Panc1 (cell line): ENCODE measurements at regions not wholly inside any gene's neighbourhood (a gene's known extent, or its start where the extent isn't known, plus 50 kb on each side); places are given as distances from the start of the nearest gene placed in this dataset.

Source experiments
- ATAC-seq: fragments of 200-7000 bp; cut with Tn5 transposase; 2 replicates; pipeline ENCODE4 v1.9.1; 2020; ENCODE audit warnings: mild to moderate bottlenecking, moderate library complexity
- BruUV-seq: library from RNA; stranded (reverse); fragments of 400-500 nt; replicated peaks from 2 replicates; lab custom pipeline; 2021; lab: Mats Ljungman, UMichigan
- CTCF ChIA-PET: fragments of 300-600 bp; sonication (Branson Sonifier 250); formaldehyde crosslinking; loops from one replicate; lab custom pipeline; 2022; ENCODE audit warnings: antibody characterized with exemption; lab: Charles Lee
- POLR2A ChIA-PET: fragments of 300-600 bp; sonication (Branson Sonifier 250); formaldehyde crosslinking; loops from one replicate; lab custom pipeline; 2022; ENCODE audit warnings: antibody characterized with exemption; lab: Charles Lee
- DNase-seq: peaks from one replicate; pipeline ENCODE4 v3.0.0-alpha.2; 2010; ENCODE audit warnings: low read depth, low spot score
- H3K27ac ChIP-seq: 2 replicates; pipeline ENCODE4 v1.5.1; 2011; ENCODE audit warnings: mild to moderate bottlenecking, low read length, inconsistent platforms
- H3K27me3 ChIP-seq: fragments of 200-500 bp; sonication (Bioruptor generic); 2 replicates; pipeline ENCODE4 v1.6.0; 2014; ENCODE audit warnings: low read length, inconsistent platforms; ENCODE audit not compliant: control insufficient read depth, insufficient read depth
- H3K36me3 ChIP-seq: fragments of 200-500 bp; sonication (Bioruptor generic); 2 replicates; pipeline ENCODE4 v1.5.1; 2014; ENCODE audit warnings: inconsistent platforms, mild to moderate bottlenecking, low read length, moderate library complexity; ENCODE audit not compliant: control insufficient read depth, insufficient read depth
- H3K4me1 ChIP-seq: 2 replicates; pipeline ENCODE4 v1.5.1; 2011; ENCODE audit warnings: inconsistent platforms, mild to moderate bottlenecking, low read length, moderate library complexity; ENCODE audit not compliant: control insufficient read depth, insufficient read depth
- H3K4me3 ChIP-seq, 2 experiments: 2 replicates each; pipeline ENCODE4 v1.5.1; 2011 to 2012; ENCODE audit warnings: low read depth in 2 of 2, low read length in 2 of 2, mild to moderate bottlenecking in 2 of 2, inconsistent platforms in 1 of 2, moderate library complexity in 1 of 2
- H3K9me3 ChIP-seq: fragments of 200-500 bp; sonication (Bioruptor generic); 2 replicates; pipeline ENCODE4 v1.5.1; 2014; ENCODE audit warnings: low read depth, mild to moderate bottlenecking, inconsistent platforms, low read length, moderate library complexity; ENCODE audit not compliant: control insufficient read depth, insufficient read depth
- POLR2AphosphoS5 ChIP-seq: IDR thresholded peaks from 2 replicates; pipeline ENCODE4 v1.6.1; 2012; ENCODE audit warnings: mild to moderate bottlenecking, low read depth, low read length, moderate library complexity
- SIN3A ChIP-seq: IDR thresholded peaks from 2 replicates; pipeline ENCODE4 v1.6.1; 2012; ENCODE audit warnings: low read depth, mild to moderate bottlenecking, low read length, moderate library complexity, borderline replicate concordance; ENCODE audit not compliant: insufficient read depth
- TCF7L2 ChIP-seq: IDR thresholded peaks from 2 replicates; pipeline ENCODE4 v1.6.1; 2011; ENCODE audit warnings: mild to moderate bottlenecking, low read depth, low read length, inconsistent platforms
- in situ Hi-C: cut with HindIII; loops from 2 replicates; pipeline ENCODE4 v1.10.0; 2016; ENCODE audit warnings: low sequenced_read_pairs, low pct_unique_long_range_greater_than_20kb
- intact Hi-C: fragments of 100-400 bp; cut with micrococcal nuclease; formaldehyde crosslinking; loops from one replicate; pipeline ENCODE4 v1.10.0; 2022; ENCODE audit not compliant: unreplicated experiment
- TF ChIP-seq, protein P1 (sequence below), 2 experiments: IDR thresholded peaks; 2 replicates each; pipeline ENCODE4 v1.6.1; 2011 to 2012; ENCODE audit warnings: low read depth in 2 of 2, control low read depth in 1 of 2, low read length in 1 of 2, mild to moderate bottlenecking in 1 of 2, moderate library complexity in 1 of 2; ENCODE audit not compliant: insufficient read depth in 1 of 2
- TF ChIP-seq, protein P2 (sequence below): fragments of 450-650 bp; IDR thresholded peaks from 2 replicates; pipeline ENCODE4 v1.5.1; 2017; ENCODE audit warnings: mild to moderate bottlenecking

GRCh38 chr6:33875141-33875581 is 71.4 kb upstream of the MLN start:
- Histone ChIP-seq H3K4me3 (no peak overlapping the region), H3K27me3 (no peaks in the 10 kb centered on the region), H3K36me3 (no peaks in the 10 kb centered on the region), H3K4me1 (no peaks in the 10 kb centered on the region), H3K27ac (no peak overlapping the region), H3K9me3 (no peaks in the 10 kb centered on the region)
- ChIA-PET CTCF (no interaction called here), POLR2A (no interaction called here)
- TF ChIP-seq, protein P1, sequence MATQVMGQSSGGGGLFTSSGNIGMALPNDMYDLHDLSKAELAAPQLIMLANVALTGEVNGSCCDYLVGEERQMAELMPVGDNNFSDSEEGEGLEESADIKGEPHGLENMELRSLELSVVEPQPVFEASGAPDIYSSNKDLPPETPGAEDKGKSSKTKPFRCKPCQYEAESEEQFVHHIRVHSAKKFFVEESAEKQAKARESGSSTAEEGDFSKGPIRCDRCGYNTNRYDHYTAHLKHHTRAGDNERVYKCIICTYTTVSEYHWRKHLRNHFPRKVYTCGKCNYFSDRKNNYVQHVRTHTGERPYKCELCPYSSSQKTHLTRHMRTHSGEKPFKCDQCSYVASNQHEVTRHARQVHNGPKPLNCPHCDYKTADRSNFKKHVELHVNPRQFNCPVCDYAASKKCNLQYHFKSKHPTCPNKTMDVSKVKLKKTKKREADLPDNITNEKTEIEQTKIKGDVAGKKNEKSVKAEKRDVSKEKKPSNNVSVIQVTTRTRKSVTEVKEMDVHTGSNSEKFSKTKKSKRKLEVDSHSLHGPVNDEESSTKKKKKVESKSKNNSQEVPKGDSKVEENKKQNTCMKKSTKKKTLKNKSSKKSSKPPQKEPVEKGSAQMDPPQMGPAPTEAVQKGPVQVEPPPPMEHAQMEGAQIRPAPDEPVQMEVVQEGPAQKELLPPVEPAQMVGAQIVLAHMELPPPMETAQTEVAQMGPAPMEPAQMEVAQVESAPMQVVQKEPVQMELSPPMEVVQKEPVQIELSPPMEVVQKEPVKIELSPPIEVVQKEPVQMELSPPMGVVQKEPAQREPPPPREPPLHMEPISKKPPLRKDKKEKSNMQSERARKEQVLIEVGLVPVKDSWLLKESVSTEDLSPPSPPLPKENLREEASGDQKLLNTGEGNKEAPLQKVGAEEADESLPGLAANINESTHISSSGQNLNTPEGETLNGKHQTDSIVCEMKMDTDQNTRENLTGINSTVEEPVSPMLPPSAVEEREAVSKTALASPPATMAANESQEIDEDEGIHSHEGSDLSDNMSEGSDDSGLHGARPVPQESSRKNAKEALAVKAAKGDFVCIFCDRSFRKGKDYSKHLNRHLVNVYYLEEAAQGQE (IDR thresholded peaks at IDR 0.05; ENCODE audit: insufficient read depth in 1 of 2, low read depth in 2 of 2, low read length in 1 of 2) = no peak
- TF ChIP-seq TCF7L2 = no peak
- TF ChIP-seq SIN3A = no peak
- TF ChIP-seq POLR2AphosphoS5 = no peak
- TF ChIP-seq, protein P2, sequence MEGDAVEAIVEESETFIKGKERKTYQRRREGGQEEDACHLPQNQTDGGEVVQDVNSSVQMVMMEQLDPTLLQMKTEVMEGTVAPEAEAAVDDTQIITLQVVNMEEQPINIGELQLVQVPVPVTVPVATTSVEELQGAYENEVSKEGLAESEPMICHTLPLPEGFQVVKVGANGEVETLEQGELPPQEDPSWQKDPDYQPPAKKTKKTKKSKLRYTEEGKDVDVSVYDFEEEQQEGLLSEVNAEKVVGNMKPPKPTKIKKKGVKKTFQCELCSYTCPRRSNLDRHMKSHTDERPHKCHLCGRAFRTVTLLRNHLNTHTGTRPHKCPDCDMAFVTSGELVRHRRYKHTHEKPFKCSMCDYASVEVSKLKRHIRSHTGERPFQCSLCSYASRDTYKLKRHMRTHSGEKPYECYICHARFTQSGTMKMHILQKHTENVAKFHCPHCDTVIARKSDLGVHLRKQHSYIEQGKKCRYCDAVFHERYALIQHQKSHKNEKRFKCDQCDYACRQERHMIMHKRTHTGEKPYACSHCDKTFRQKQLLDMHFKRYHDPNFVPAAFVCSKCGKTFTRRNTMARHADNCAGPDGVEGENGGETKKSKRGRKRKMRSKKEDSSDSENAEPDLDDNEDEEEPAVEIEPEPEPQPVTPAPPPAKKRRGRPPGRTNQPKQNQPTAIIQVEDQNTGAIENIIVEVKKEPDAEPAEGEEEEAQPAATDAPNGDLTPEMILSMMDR = no peak
- in situ Hi-C loops (no loop called here), intact Hi-C loops (no loop called here)
- ATAC-seq (no peak), DNase-seq (no peak)
- no TSS peak for BruUV-seq

GRCh38 chr6:33874136-33874760 is 70.4 kb upstream of the MLN start:
- in situ Hi-C loops = no loop called here
- no peaks in the 10 kb centered on the region for H3K36me3 ChIP-seq
- no peak for TF ChIP-seq SIN3A
- TF ChIP-seq, protein P1 (IDR thresholded peaks at IDR 0.05; ENCODE audit: insufficient read depth in 1 of 2, low read depth in 2 of 2, low read length in 1 of 2) = no peak
- no peak for TF ChIP-seq TCF7L2
- no peak for TF ChIP-seq POLR2AphosphoS5
- TF ChIP-seq, protein P2 = no peak
- H3K27ac ChIP-seq = no peak overlapping the region
- DNase-seq (no peak), ATAC-seq (no peak)
- ChIA-PET POLR2A (no interaction called here), CTCF (no interaction called here)
- no peaks in the 10 kb centered on the region for H3K27me3 ChIP-seq
- BruUV-seq = no TSS peak
- intact Hi-C loops = no loop called here
- no peak overlapping the region for H3K4me3 ChIP-seq
- no peaks in the 10 kb centered on the region for H3K9me3 ChIP-seq
- H3K4me1 ChIP-seq = no peaks in the 10 kb centered on the region
